ENCODE measurements at regions not wholly inside any gene's neighbourhood (a gene's known extent, or its start where the extent isn't known, plus 50 kb on each side); places are given as distances from the start of the nearest gene placed in this dataset.
A peak's percentile ranks its signal among the peaks of the same experiment; 100 is the strongest.

DNA sequence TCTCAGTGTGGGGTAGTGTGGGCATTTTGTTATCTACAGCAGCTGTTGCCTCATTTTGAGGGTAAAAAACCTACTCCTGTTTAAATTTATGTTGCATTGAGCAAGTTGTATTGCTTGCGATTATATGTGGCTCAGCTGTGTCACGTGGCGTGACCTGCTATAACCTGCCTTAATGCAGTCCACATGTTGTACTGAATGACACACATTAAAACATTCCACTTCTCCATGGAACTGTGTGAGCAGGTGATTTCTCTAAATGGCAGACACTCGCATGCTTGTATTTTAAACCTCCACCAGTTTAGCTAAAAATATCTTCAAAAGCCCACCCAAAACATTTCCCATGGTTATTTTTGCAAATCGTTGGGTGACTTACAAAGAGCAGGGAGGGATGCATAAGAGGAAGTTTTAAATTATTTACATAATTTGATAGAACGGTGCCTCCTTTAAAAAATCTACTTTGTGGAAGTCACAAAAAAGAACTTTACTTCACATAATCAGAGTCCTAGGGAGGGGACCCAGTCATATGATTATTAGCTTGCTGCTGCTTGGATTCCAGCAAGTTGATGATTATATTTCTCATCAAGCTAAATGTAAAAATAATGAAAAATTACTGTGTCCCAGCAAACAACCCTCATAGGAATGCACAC lies 163.3 kb upstream of the ZEB2 start:
- no peak overlapping the region for H3K4me3 ChIP-seq (ENCODE audit: low read length)
- TF ChIP-seq, protein P1, sequence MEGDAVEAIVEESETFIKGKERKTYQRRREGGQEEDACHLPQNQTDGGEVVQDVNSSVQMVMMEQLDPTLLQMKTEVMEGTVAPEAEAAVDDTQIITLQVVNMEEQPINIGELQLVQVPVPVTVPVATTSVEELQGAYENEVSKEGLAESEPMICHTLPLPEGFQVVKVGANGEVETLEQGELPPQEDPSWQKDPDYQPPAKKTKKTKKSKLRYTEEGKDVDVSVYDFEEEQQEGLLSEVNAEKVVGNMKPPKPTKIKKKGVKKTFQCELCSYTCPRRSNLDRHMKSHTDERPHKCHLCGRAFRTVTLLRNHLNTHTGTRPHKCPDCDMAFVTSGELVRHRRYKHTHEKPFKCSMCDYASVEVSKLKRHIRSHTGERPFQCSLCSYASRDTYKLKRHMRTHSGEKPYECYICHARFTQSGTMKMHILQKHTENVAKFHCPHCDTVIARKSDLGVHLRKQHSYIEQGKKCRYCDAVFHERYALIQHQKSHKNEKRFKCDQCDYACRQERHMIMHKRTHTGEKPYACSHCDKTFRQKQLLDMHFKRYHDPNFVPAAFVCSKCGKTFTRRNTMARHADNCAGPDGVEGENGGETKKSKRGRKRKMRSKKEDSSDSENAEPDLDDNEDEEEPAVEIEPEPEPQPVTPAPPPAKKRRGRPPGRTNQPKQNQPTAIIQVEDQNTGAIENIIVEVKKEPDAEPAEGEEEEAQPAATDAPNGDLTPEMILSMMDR (conservative IDR thresholded peaks at IDR 0.05; ENCODE audit: low read length) = no peak
- peak; percentile 12 for DNase-seq (ENCODE audit: low read depth)

GRCh38 chr2:144682248-144682647 lies 162.3 kb upstream of the ZEB2 start:
- no peak for DNase-seq (ENCODE audit: low read depth)
- no peak overlapping the region for H3K4me3 ChIP-seq (ENCODE audit: low read length)
- TF ChIP-seq, protein P1 (conservative IDR thresholded peaks at IDR 0.05; ENCODE audit: low read length) = no peak

- TF ChIP-seq, protein P1 (conservative IDR thresholded peaks at IDR 0.05; ENCODE audit: low read length) = no peak
- no peak for DNase-seq (ENCODE audit: low read depth)
- no peak overlapping the region for H3K4me3 ChIP-seq (ENCODE audit: low read length)
Observed at GRCh38 chr2:144681389-144681788, 161.5 kb upstream of the ZEB2 start.

GRCh38 chr2:144679942-144680341 lies 160.0 kb upstream of the ZEB2 start:
- H3K4me3 ChIP-seq (ENCODE audit: low read length) = no peak overlapping the region
- DNase-seq (ENCODE audit: low read depth) = no peak
- TF ChIP-seq, protein P1 (conservative IDR thresholded peaks at IDR 0.05; ENCODE audit: low read length) = no peak

GRCh38 chr2:144678736-144679135 lies 158.8 kb upstream of the ZEB2 start:
- TF ChIP-seq, protein P1 (conservative IDR thresholded peaks at IDR 0.05; ENCODE audit: low read length) = no peak
- no peak overlapping the region for H3K4me3 ChIP-seq (ENCODE audit: low read length)
- DNase-seq (ENCODE audit: low read depth) = no peak

DNA sequence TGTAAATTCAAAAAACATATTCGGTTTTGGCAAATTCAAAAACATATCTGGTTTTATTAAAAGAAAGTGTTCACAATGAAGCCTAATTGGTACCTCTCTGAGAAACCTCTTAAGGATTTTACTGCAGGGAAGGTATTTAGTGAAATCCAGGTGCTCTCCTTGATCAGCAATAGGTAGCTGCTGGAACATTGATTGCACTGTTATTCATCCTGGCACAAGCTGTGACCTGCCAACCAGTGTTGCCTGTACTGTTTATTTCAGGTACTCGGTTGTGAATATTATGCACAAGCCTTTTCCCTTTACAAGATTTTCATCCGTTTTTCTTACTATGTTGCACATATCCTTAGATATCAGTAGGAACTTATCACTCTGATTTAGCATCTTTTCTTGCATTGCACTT lies 155.8 kb upstream of the ZEB2 start:
- TF ChIP-seq, protein P1 (conservative IDR thresholded peaks at IDR 0.05; ENCODE audit: low read length) = no peak
- no peak overlapping the region for H3K4me3 ChIP-seq (ENCODE audit: low read length)
- no peak for DNase-seq (ENCODE audit: low read depth)

- no peak overlapping the region for H3K4me3 ChIP-seq (ENCODE audit: low read length)
- TF ChIP-seq, protein P1 (conservative IDR thresholded peaks at IDR 0.05; ENCODE audit: low read length) = no peak
- DNase-seq (ENCODE audit: low read depth) = no peak
Observed at GRCh38 chr2:144675331-144675730, 155.4 kb upstream of the ZEB2 start.
